Mucosa of descending colon (tissue), 3 donors: ENCODE measurements at regions not wholly inside any gene's neighbourhood (a gene's known extent, or its start where the extent isn't known, plus 50 kb on each side); places are given as distances from the start of the nearest gene placed in this dataset.

Source experiments
- ATAC-seq: fragments of 200-7000 bp; cut with Tn5 transposase; one replicate; pipeline ENCODE4 v1.9.1; 2020; ENCODE audit warnings: mild to moderate bottlenecking, moderate library complexity
- DNase-seq, 3 donors: peaks; one replicate each; pipeline ENCODE4 v3.0.0-alpha.2; 2020
- H3K36me3 ChIP-seq: fragments of 200-600 bp; one replicate; pipeline ENCODE4 v1.8.0; 2021; ENCODE audit warnings: low read depth, mild to moderate bottlenecking
- H3K4me1 ChIP-seq: fragments of 200-600 bp; one replicate; pipeline ENCODE4 v1.8.0; 2021; ENCODE audit warnings: low read depth, mild to moderate bottlenecking
- H3K4me3 ChIP-seq: fragments of 200-600 bp; one replicate; pipeline ENCODE4 v1.8.0; 2021; ENCODE audit warnings: mild to moderate bottlenecking
- H3K9me3 ChIP-seq: fragments of 200-600 bp; one replicate; pipeline ENCODE4 v1.8.0; 2021; ENCODE audit warnings: mild to moderate bottlenecking
- intact Hi-C, 2 donors: fragments of 100-400 bp; cut with DNase I in 1 of 2; cut with micrococcal nuclease in 1 of 2; formaldehyde crosslinking; loops; one replicate each; pipeline versions ENCODE4 v1.11.0 to v1.11.1; 2022; cut with DNase I, micrococcal nuclease
- TF ChIP-seq, protein P1 (sequence below): fragments of 200-600 bp; IDR thresholded peaks from one replicate; pipeline ENCODE4 v1.8.0; 2022; ENCODE audit warnings: antibody characterized with exemption, mild to moderate bottlenecking
- donor health status: DM: no; HTN: no; CAD: no; lungs with moderate emphysema.
- donor health status: DM: no; HTN: no; CAD: no.
- donor health status: DM: no; HTN: yes; CAD: no.

DNA sequence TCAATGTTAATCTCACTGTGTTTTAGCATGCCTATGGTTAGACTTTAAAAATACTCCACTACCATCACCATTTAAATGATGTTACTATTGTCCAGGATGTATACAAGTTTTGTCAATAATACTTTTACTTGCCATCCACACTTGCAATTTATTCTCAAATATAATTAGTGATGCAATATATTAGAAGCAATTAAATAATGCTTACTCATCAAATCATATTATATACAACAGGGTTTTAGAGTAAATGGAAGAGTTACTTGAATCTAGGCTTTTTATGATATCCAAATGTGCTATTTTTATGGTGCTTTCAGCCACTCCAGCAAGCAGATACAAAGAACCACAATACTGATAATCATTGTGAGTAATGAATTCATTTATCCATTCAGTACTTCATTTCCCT lies 461.1 kb downstream of the TMEM182 start:
- DNase-seq (no peak), ATAC-seq (no peak)
- no peaks in the 10 kb centered on the region for H3K4me1 ChIP-seq
- TF ChIP-seq, protein P1, sequence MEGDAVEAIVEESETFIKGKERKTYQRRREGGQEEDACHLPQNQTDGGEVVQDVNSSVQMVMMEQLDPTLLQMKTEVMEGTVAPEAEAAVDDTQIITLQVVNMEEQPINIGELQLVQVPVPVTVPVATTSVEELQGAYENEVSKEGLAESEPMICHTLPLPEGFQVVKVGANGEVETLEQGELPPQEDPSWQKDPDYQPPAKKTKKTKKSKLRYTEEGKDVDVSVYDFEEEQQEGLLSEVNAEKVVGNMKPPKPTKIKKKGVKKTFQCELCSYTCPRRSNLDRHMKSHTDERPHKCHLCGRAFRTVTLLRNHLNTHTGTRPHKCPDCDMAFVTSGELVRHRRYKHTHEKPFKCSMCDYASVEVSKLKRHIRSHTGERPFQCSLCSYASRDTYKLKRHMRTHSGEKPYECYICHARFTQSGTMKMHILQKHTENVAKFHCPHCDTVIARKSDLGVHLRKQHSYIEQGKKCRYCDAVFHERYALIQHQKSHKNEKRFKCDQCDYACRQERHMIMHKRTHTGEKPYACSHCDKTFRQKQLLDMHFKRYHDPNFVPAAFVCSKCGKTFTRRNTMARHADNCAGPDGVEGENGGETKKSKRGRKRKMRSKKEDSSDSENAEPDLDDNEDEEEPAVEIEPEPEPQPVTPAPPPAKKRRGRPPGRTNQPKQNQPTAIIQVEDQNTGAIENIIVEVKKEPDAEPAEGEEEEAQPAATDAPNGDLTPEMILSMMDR = no peak
- no peaks in the 10 kb centered on the region for H3K9me3 ChIP-seq
- no peaks in the 10 kb centered on the region for H3K36me3 ChIP-seq
- intact Hi-C loops = no loop called here
- no peak overlapping the region for H3K4me3 ChIP-seq

- Histone ChIP-seq H3K36me3 (no peaks in the 10 kb centered on the region), H3K4me1 (no peaks in the 10 kb centered on the region), H3K4me3 (no peak overlapping the region), H3K9me3 (no peaks in the 10 kb centered on the region)
- ATAC-seq (no peak), DNase-seq (no peak)
- intact Hi-C loops = no loop called here
- TF ChIP-seq, protein P1 = no peak
These were observed 469.0 kb downstream of the TMEM182 start for GRCh38 chr2:103230796-103231195.

DNA sequence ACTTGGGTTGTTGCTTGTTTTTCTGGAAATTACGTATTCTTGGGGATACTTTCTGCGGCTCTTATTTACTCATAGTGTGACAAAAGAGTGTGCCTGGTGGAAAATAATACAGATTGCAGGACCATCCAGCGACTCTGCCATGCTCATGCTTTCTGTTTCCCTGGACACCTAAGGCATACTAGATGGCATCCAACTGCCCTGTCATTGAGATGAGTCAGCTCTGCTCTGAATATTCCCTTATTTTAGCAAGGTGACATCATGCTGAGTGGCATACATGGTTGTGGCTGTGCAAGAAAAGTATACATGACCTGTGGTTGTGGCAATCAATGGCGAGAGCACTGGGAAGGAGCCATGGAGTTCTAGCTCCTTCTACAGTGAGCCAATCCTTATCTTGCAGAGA lies 471.0 kb downstream of the TMEM182 start:
- Histone ChIP-seq H3K36me3 (no peaks in the 10 kb centered on the region), H3K4me1 (no peaks in the 10 kb centered on the region), H3K4me3 (no peak overlapping the region), H3K9me3 (no peaks in the 10 kb centered on the region)
- TF ChIP-seq, protein P1 = no peak
- DNase-seq = no peak
- intact Hi-C loops = no loop called here
- ATAC-seq = no peak

DNA sequence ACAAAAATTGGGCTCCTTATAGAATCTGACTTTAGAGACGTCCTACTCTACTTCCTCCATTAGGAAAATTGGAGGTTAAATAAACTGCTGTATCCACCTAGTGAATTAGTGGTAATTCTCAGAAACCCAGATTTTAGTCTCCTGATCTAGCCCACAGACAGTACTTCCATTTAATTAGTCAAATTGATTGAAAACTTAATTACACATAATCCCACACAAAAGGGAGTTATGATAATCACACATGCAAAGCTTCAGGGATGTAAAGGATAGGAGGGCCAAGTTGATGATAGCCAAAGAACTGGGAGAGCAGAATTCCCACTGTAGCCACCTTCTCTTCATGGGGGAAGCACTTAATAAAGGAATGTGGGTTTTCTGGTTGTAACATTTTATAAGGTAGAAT lies 471.9 kb downstream of the TMEM182 start:
- TF ChIP-seq, protein P1 = no peak
- no peaks in the 10 kb centered on the region for H3K36me3 ChIP-seq
- H3K9me3 ChIP-seq = no peaks in the 10 kb centered on the region
- H3K4me3 ChIP-seq = no peak overlapping the region
- ATAC-seq = no peak
- DNase-seq = no peak
- intact Hi-C loops = no loop called here
- no peaks in the 10 kb centered on the region for H3K4me1 ChIP-seq

DNA sequence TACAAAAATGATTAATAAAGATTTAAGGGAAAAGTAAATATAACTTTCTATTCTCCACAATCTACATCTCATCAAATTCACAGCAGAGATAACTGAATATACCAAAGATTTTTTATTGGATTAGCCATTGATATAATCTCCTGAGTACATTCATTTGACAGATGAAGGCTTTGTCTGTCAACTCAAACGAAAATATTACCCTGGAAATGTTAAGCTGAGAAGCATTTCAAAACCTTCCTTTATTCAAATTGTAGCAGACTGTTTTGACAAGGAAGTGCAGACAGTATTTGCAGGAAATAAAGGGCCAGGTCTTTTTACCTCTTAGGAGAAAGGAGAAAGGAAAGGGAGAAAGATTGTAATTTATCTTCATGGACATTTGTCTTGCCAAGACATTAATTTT lies 473.5 kb downstream of the TMEM182 start:
- intact Hi-C loops = no loop called here
- H3K4me3 ChIP-seq = no peak overlapping the region
- no peak for DNase-seq
- H3K36me3 ChIP-seq = no peaks in the 10 kb centered on the region
- H3K4me1 ChIP-seq = no peaks in the 10 kb centered on the region
- H3K9me3 ChIP-seq = no peaks in the 10 kb centered on the region
- TF ChIP-seq, protein P1 = no peak
- ATAC-seq = no peak

- DNase-seq (no peak), ATAC-seq (no peak)
- TF ChIP-seq, protein P1 = no peak
- Histone ChIP-seq H3K4me1 (no peaks in the 10 kb centered on the region), H3K36me3 (no peaks in the 10 kb centered on the region), H3K9me3 (no peaks in the 10 kb centered on the region), H3K4me3 (no peak overlapping the region)
- intact Hi-C loops = no loop called here
These were observed 487.6 kb downstream of the TMEM182 start for GRCh38 chr2:103249462-103249861.
